K562 (cell line): ENCODE measurements at regions not wholly inside any gene's neighbourhood (a gene's known extent, or its start where the extent isn't known, plus 50 kb on each side); places are given as distances from the start of the nearest gene placed in this dataset.

Source experiments
- BCOR ChIP-seq: fragments of 450-650 bp; IDR thresholded peaks from 2 replicates; pipeline ENCODE4 v1.6.1; 2016
- BRF1 ChIP-seq: IDR thresholded peaks from 3 replicates; pipeline ENCODE4 v1.6.1; 2011; ENCODE audit warnings: borderline replicate concordance, mild to moderate bottlenecking; ENCODE audit not compliant: insufficient read length; ENCODE audit errors: extremely low read depth
- CBFA2T3 ChIP-seq: fragments of 450-650 bp; IDR thresholded peaks from 2 replicates; pipeline ENCODE4 v1.6.1; 2017
- CBX2 ChIP-seq: fragments of 200-600 bp; sonication (generic); IDR thresholded peaks from one replicate; pipeline ENCODE4 v1.6.1; 2012; ENCODE audit warnings: mild to moderate bottlenecking, low read length, inconsistent platforms; ENCODE audit not compliant: insufficient read depth, poor library complexity, severe bottlenecking
- CHAMP1 ChIP-seq: fragments of 450-650 bp; IDR thresholded peaks from 2 replicates; pipeline ENCODE4 v1.6.1; 2016; ENCODE audit warnings: mild to moderate bottlenecking
- FOS ChIP-seq: IDR thresholded peaks from 3 replicates; pipeline ENCODE4 v1.6.1; 2011; ENCODE audit not compliant: insufficient read length; ENCODE audit errors: extremely low read depth
- IRF9 ChIP-seq: fragments of 450-650 bp; IDR thresholded peaks from 2 replicates; pipeline ENCODE4 v1.6.1; 2016; ENCODE audit warnings: missing biosample characterization, missing genetic modification characterization
- MED1 ChIP-seq: sonication (generic); formaldehyde crosslinking; IDR thresholded peaks from 2 replicates; pipeline ENCODE4 v1.8.1; 2023; ENCODE audit warnings: missing genetic modification reagents, borderline replicate concordance
- MYBL2 ChIP-seq, 2 experiments: fragments of 450-650 bp in 1 of 2; sonication (generic) in 1 of 2; formaldehyde crosslinking in 1 of 2; IDR thresholded peaks; 2 replicates each; pipeline versions ENCODE4 v1.6.1 to v1.8.1; 2017 to 2022; ENCODE audit warnings: borderline replicate concordance in 1 of 2, inconsistent platforms in 1 of 2, low read depth in 1 of 2, mild to moderate bottlenecking in 1 of 2, missing genetic modification reagents in 1 of 2, moderate library complexity in 1 of 2
- NFYB ChIP-seq: IDR thresholded peaks from 2 replicates; pipeline ENCODE4 v1.6.1; 2011; ENCODE audit warnings: mild to moderate bottlenecking, moderate library complexity; ENCODE audit not compliant: insufficient read length; ENCODE audit errors: extremely low read depth
- NUFIP1 ChIP-seq: fragments of 450-650 bp; IDR thresholded peaks from 2 replicates; pipeline ENCODE4 v1.6.1; 2018; ENCODE audit not compliant: partially characterized antibody
- RB1 ChIP-seq: fragments of 450-650 bp; IDR thresholded peaks from 2 replicates; pipeline ENCODE4 v1.6.1; 2017; ENCODE audit warnings: low read depth, mild to moderate bottlenecking
- SNIP1 ChIP-seq: fragments of 450-650 bp; IDR thresholded peaks from 2 replicates; pipeline ENCODE4 v1.7.1; 2017; ENCODE audit warnings: low read depth, mild to moderate bottlenecking
- SPI1 ChIP-seq: IDR thresholded peaks from 2 replicates; pipeline ENCODE4 v1.6.1; 2011; ENCODE audit warnings: low read depth, low read length, control low read depth, borderline replicate concordance
- SRSF3 ChIP-seq: fragments of 200-400 bp; formaldehyde crosslinking; IDR thresholded peaks from 2 replicates; pipeline ENCODE4 v1.6.1; 2016; ENCODE audit warnings: mild to moderate bottlenecking, low read length, moderate library complexity; ENCODE audit not compliant: insufficient read depth
- SUPT5H ChIP-seq: fragments of 450-650 bp; IDR thresholded peaks from 2 replicates; pipeline ENCODE4 v1.6.1; 2016
- TEAD1 ChIP-seq, 2 experiments: fragments of 450-650 bp in 1 of 2; sonication (generic) in 1 of 2; formaldehyde crosslinking; IDR thresholded peaks; 2 replicates each; pipeline versions ENCODE4 v1.4.0 to v1.8.0; 2020 to 2022; ENCODE audit warnings: mild to moderate bottlenecking in 2 of 2, missing genetic modification reagents in 1 of 2
- UBTF ChIP-seq, 2 experiments: IDR thresholded peaks; 2 replicates each; pipeline ENCODE4 v1.6.1; 2012; ENCODE audit warnings: improper control_type of control experiment in 2 of 2, low read depth in 2 of 2, low read length in 2 of 2, borderline replicate concordance in 1 of 2
- ZBTB17 ChIP-seq: fragments of 450-650 bp; formaldehyde crosslinking; IDR thresholded peaks from 2 replicates; pipeline ENCODE4 v1.4.0; 2020; ENCODE audit warnings: mild to moderate bottlenecking
- ZNF347 ChIP-seq: fragments of 450-650 bp; formaldehyde crosslinking; IDR thresholded peaks from 2 replicates; pipeline ENCODE4 v1.4.0; 2020; ENCODE audit warnings: low read depth, mild to moderate bottlenecking, moderate library complexity
- TF ChIP-seq, protein P1 (sequence below): fragments of 250-450 bp; sonication (Bioruptor Pico); IDR thresholded peaks from 2 replicates; pipeline ENCODE4 v1.4.0; 2020; ENCODE audit warnings: mild to moderate bottlenecking

DNA sequence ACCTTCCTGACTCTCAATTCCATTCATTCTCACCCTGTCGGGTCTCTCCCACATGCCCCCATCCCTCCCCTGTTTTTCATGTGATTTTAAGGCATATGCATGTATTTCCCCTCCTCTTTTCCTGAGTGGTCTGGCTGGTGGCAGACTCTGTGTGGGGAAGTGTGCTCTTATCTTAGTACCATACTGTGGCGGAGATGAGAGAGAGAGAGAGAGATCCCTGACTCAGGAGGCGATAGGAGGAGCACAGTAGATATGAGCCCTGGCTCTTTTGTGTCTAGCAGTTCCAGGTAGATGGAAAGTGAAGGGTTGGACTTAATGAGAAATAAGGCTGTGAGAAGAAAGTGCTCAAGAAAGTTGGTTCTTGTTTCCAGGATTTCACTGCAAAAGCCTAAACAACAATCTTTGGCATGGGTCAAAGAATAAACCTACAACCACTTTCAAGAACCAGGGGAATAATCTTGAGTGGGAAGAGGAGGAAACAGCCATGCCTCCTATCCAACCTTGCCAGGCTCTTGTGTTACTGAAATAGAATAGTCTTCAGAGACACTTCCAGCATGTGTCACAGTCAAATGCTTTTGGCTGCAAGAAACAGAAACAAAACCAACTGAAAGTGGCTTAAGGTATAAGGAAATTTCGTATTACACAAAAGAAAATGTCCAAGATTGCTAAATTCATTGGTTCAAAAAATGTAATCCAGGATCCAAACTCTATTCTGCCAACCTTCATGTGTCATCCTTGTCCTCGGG is 123.8 kb upstream of the MYLIP start (continued):
- no peak for TF ChIP-seq BRF1
- no peak for TF ChIP-seq SUPT5H
- TF ChIP-seq ZNF347, result no peak
- TF ChIP-seq CBX2, result no peak
- TF ChIP-seq IRF9, result no peak
- peak; percentile 54; the same call in 1 of the 2 replicates for TF ChIP-seq BCOR
- TF ChIP-seq TEAD1 (CRISPR knock-in tag; IDR thresholded peaks at IDR 0.05), result no peak
- peak; percentile 88 for TF ChIP-seq SPI1
- TF ChIP-seq SNIP1, result 0 out of 2 replicates have a peak, but pooled peaks have one; percentile 19
- TF ChIP-seq FOS, result no peak
- TF ChIP-seq MED1 (CRISPR knock-in tag), result no peak
- TF ChIP-seq, protein P1, sequence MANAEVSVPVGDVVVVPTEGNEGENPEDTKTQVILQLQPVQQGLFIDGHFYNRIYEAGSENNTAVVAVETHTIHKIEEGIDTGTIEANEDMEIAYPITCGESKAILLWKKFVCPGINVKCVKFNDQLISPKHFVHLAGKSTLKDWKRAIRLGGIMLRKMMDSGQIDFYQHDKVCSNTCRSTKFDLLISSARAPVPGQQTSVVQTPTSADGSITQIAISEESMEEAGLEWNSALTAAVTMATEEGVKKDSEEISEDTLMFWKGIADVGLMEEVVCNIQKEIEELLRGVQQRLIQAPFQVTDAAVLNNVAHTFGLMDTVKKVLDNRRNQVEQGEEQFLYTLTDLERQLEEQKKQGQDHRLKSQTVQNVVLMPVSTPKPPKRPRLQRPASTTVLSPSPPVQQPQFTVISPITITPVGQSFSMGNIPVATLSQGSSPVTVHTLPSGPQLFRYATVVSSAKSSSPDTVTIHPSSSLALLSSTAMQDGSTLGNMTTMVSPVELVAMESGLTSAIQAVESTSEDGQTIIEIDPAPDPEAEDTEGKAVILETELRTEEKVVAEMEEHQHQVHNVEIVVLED (CRISPR knock-in tag), result no peak
- TF ChIP-seq CHAMP1, result peak; percentile 34; the same call in 1 of the 2 replicates
- TF ChIP-seq UBTF (IDR thresholded peaks at IDR 0.05; ENCODE audit: borderline replicate concordance in 1 of 2, low read depth in 2 of 2, low read length in 2 of 2), result peak in 1 of 2 experiments; percentile 79; a peak in 1 of 4 replicates
- TF ChIP-seq NUFIP1, result no peak
- TF ChIP-seq NFYB, result no peak
- TF ChIP-seq MYBL2 (IDR thresholded peaks at IDR 0.05; ENCODE audit: low read depth), result no peak
- TF ChIP-seq MYBL2 (CRISPR knock-in tag; IDR thresholded peaks at IDR 0.05; ENCODE audit: borderline replicate concordance), result no peak
- TF ChIP-seq SRSF3, result no peak
- TF ChIP-seq RB1, result no peak
- TF ChIP-seq ZBTB17 (CRISPR knock-in tag), result no peak
- TF ChIP-seq CBFA2T3, result peak; percentile 92
